ENCODE measurements at regions not wholly inside any gene's neighbourhood (a gene's known extent, or its start where the extent isn't known, plus 50 kb on each side); places are given as distances from the start of the nearest gene placed in this dataset.

DNA sequence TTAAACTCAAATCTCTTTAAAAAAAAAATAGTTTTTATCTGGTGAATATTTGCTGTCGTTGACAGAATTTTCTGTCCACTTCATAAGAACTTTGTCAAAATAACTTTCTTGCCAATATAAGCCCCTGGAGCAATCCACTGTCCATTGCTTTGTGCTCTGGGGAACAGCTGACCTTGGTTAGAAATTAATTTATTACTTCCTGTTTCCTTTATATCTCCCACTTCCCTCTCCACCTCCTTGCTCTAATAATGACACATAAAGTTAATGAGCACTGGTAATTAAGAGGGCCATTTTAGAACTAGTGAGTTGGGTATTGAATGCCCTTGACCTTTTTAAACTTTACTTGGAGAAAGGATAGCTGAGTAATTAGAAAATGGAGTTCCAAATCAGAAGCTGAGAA, 151.3 kb upstream of the LEF1 start:
- Histone ChIP-seq H3K27me3 (ENCODE audit: control insufficient read depth in 2 of 2, insufficient read depth in 2 of 2, low read length in 2 of 2) (no peaks in the 10 kb centered on the region), H4K20me1 (replicated peaks; ENCODE audit: control insufficient read depth, extremely low read depth, insufficient read depth, low read length) (no peaks in the 10 kb centered on the region), H3K4me3 (replicated peaks in 1 of 3; ENCODE audit: insufficient read depth in 1 of 3, low read depth in 1 of 3, low read length in 3 of 3) (no peak overlapping the region), H3K36me3 (ENCODE audit: control insufficient read depth in 2 of 2, extremely low read depth in 1 of 2, insufficient read depth in 2 of 2, low read length in 2 of 2) (no peaks in the 10 kb centered on the region), H3K9me3 (replicated peaks; ENCODE audit: control insufficient read depth, insufficient read depth, low read length) (no peaks in the 10 kb centered on the region), H3K9me1 (replicated peaks; ENCODE audit: control insufficient read depth, extremely low read depth, insufficient read depth, low read length) (no peaks in the 10 kb centered on the region), H3K4me1 (ENCODE audit: control insufficient read depth, extremely low read depth, insufficient read depth, low read length) (no peaks in the 10 kb centered on the region), H2AFZ (ENCODE audit: low read depth, low read length) (no peak overlapping the region), H3K9ac (replicated peaks; ENCODE audit: extremely low read depth, insufficient read depth, low read length) (no peak overlapping the region), H3K27ac (ENCODE audit: insufficient read depth, low read depth, low read length) (no peak overlapping the region), H3K4me2 (ENCODE audit: insufficient read depth, low read length) (no peak overlapping the region), H3K79me2 (ENCODE audit: control insufficient read depth, insufficient read depth, low read length) (no peaks in the 10 kb centered on the region)
- ChIA-PET CTCF (no interaction called here), POLR2A (no interaction called here)
- DNase-seq (ENCODE audit: low read depth, low spot score) (no peak), FAIRE-seq (no peak)
- dilution Hi-C loops (cut with MboI; ENCODE audit: extremely low pct_ligation_motif_present, low sequenced_read_pairs) (no loop called here), intact Hi-C loops (cut with micrococcal nuclease) (no loop called here)
- BruUV-seq (replicated peaks): no TSS peak
- TF ChIP-seq FOS (IDR thresholded peaks at IDR 0.05; ENCODE audit: borderline replicate concordance, insufficient read depth, low read length) (no peak), POLR2A (IDR thresholded peaks at IDR 0.05; ENCODE audit: low read depth, low read length) (no peak), MYC (IDR thresholded peaks at IDR 0.05; ENCODE audit: low read depth, low read length) (no peak), GATA2 (IDR thresholded peaks at IDR 0.05; ENCODE audit: insufficient read depth, insufficient read length, low read depth, low read length) (no peak), POLR2AphosphoS5 (IDR thresholded peaks at IDR 0.05; ENCODE audit: insufficient read depth, low read depth, low read length) (no peak), JUN (IDR thresholded peaks at IDR 0.05; ENCODE audit: borderline replicate concordance, insufficient read depth, insufficient read length, low read depth) (no peak), EZH2 (IDR thresholded peaks at IDR 0.05; ENCODE audit: borderline replicate concordance, low read depth, low read length, severe bottlenecking) (no peak)
- TF ChIP-seq, protein P1, sequence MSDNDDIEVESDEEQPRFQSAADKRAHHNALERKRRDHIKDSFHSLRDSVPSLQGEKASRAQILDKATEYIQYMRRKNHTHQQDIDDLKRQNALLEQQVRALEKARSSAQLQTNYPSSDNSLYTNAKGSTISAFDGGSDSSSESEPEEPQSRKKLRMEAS (IDR thresholded peaks at IDR 0.05; ENCODE audit: insufficient read depth, insufficient read length): no peak
- TF ChIP-seq, protein P2, sequence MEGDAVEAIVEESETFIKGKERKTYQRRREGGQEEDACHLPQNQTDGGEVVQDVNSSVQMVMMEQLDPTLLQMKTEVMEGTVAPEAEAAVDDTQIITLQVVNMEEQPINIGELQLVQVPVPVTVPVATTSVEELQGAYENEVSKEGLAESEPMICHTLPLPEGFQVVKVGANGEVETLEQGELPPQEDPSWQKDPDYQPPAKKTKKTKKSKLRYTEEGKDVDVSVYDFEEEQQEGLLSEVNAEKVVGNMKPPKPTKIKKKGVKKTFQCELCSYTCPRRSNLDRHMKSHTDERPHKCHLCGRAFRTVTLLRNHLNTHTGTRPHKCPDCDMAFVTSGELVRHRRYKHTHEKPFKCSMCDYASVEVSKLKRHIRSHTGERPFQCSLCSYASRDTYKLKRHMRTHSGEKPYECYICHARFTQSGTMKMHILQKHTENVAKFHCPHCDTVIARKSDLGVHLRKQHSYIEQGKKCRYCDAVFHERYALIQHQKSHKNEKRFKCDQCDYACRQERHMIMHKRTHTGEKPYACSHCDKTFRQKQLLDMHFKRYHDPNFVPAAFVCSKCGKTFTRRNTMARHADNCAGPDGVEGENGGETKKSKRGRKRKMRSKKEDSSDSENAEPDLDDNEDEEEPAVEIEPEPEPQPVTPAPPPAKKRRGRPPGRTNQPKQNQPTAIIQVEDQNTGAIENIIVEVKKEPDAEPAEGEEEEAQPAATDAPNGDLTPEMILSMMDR (IDR thresholded peaks at IDR 0.05; ENCODE audit: extremely low read depth in 1 of 2, insufficient read depth in 1 of 2, low read depth in 1 of 2, low read length in 2 of 2): no peak

All from endothelial cell of umbilical vein (primary cell).